OCI-LY1 (cell line): ENCODE measurements at regions not wholly inside any gene's neighbourhood (a gene's known extent, or its start where the extent isn't known, plus 50 kb on each side); places are given as distances from the start of the nearest gene placed in this dataset.

Experiments
- H2AFZ ChIP-seq: fragments of 200-600 bp; sonication (generic), shearing (Covaris generic); 2 replicates; pipeline ENCODE4 v1.6.0; 2014; ENCODE audit warnings: antibody characterized with exemption, mild to moderate bottlenecking, low read length
- H3F3A ChIP-seq: fragments of 200-600 bp; sonication (generic), shearing (Covaris generic); 2 replicates; pipeline ENCODE4 v1.6.0; 2014; ENCODE audit warnings: mild to moderate bottlenecking, antibody characterized with exemption, low read length, moderate library complexity; ENCODE audit not compliant: insufficient read depth
- H3K27ac ChIP-seq: fragments of 200-600 bp; sonication (generic); 2 replicates; pipeline ENCODE4 v1.5.1; 2014; ENCODE audit warnings: low read length, mixed run types, mild to moderate bottlenecking, low read depth; ENCODE audit not compliant: poor library complexity, severe bottlenecking
- H3K27me3 ChIP-seq: fragments of 200-600 bp; sonication (generic); 2 replicates; pipeline ENCODE4 v1.6.0; 2014; ENCODE audit warnings: antibody characterized with exemption, mild to moderate bottlenecking, low read length, moderate library complexity; ENCODE audit not compliant: insufficient read depth
- H3K36me3 ChIP-seq: fragments of 200-600 bp; sonication (generic); 2 replicates; pipeline ENCODE4 v1.6.1; 2014; ENCODE audit warnings: mild to moderate bottlenecking, antibody characterized with exemption, low read length, moderate library complexity, mixed read lengths; ENCODE audit not compliant: insufficient read depth
- H3K4me1 ChIP-seq: fragments of 200-600 bp; sonication (generic); 2 replicates; pipeline ENCODE4 v1.5.1; 2014; ENCODE audit warnings: mild to moderate bottlenecking, low read length, moderate library complexity; ENCODE audit not compliant: insufficient read depth, severe bottlenecking
- H3K4me2 ChIP-seq: fragments of 200-600 bp; sonication (generic), shearing (Covaris generic); 2 replicates; pipeline ENCODE4 v1.6.1; 2014; ENCODE audit warnings: low read length
- H3K4me3 ChIP-seq: fragments of 200-600 bp; sonication (generic); 2 replicates; pipeline ENCODE4 v1.5.1; 2014; ENCODE audit warnings: low read length, low read depth, mild to moderate bottlenecking, mixed read lengths; ENCODE audit not compliant: poor library complexity, severe bottlenecking
- H3K79me2 ChIP-seq: fragments of 200-600 bp; shearing (Covaris generic); 2 replicates; pipeline ENCODE4 v1.6.1; 2016; ENCODE audit warnings: mixed run types, low read length, mixed read lengths; ENCODE audit not compliant: insufficient read depth
- H3K9ac ChIP-seq: fragments of 200-600 bp; sonication (generic), shearing (Covaris generic); 2 replicates; pipeline ENCODE4 v1.6.1; 2014; ENCODE audit warnings: mild to moderate bottlenecking, low read length, mixed read lengths
- H3K9me2 ChIP-seq: fragments of 200-600 bp; sonication (generic), shearing (Covaris generic); 2 replicates; pipeline ENCODE4 v1.6.1; 2014; ENCODE audit warnings: low read depth, mild to moderate bottlenecking, low read length, mixed read lengths
- H3K9me3 ChIP-seq: fragments of 200-600 bp; shearing (Covaris generic); 2 replicates; pipeline ENCODE4 v1.6.1; 2014; ENCODE audit warnings: low read length, mixed read lengths
- H4K20me1 ChIP-seq: fragments of 200-600 bp; sonication (generic), shearing (Covaris generic); 2 replicates; pipeline ENCODE4 v1.6.0; 2016; ENCODE audit warnings: mild to moderate bottlenecking, low read length; ENCODE audit not compliant: insufficient read depth
- EZH2 ChIP-seq: fragments of 200-600 bp; sonication (generic), shearing (Covaris generic); IDR thresholded peaks from 2 replicates; pipeline ENCODE4 v1.8.0; 2017; ENCODE audit warnings: borderline replicate concordance, mixed run types, mild to moderate bottlenecking, antibody characterized with exemption, low read length, moderate library complexity, mixed read lengths
- TF ChIP-seq, protein P1 (sequence below): fragments of 200-600 bp; sonication (generic), shearing (Covaris generic); IDR thresholded peaks from 2 replicates; pipeline ENCODE4 v1.5.1; 2017; ENCODE audit warnings: mild to moderate bottlenecking, antibody characterized with exemption, low read length, moderate library complexity, mixed read lengths

DNA sequence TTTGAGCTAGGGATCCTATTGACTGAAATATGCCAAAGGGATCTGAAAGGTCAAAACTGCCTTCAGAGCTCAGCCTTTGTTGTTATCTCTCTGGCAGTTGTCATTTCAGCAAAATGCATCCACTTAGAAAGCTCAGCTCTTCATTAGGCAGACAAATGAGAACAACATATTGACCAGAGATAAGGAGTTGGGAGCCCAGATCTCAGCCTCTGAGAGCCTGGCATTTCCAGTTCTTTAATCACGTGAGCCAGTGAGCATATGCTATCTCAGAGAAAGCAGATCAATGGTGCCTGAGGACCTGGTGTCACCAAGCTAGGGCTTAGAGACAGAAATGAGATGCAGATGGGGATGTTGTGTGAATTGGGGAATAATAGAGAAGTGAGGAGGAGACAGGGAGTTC is 101.1 kb downstream of the DAD1 start:
- H3K4me3 ChIP-seq: no peak overlapping the region
- H3K36me3 ChIP-seq: no peaks in the 10 kb centered on the region
- H3K9ac ChIP-seq: peak overlapping the region; percentile 96; the same call in 1 of the 2 replicates
- no peak for TF ChIP-seq EZH2
- TF ChIP-seq, protein P1, sequence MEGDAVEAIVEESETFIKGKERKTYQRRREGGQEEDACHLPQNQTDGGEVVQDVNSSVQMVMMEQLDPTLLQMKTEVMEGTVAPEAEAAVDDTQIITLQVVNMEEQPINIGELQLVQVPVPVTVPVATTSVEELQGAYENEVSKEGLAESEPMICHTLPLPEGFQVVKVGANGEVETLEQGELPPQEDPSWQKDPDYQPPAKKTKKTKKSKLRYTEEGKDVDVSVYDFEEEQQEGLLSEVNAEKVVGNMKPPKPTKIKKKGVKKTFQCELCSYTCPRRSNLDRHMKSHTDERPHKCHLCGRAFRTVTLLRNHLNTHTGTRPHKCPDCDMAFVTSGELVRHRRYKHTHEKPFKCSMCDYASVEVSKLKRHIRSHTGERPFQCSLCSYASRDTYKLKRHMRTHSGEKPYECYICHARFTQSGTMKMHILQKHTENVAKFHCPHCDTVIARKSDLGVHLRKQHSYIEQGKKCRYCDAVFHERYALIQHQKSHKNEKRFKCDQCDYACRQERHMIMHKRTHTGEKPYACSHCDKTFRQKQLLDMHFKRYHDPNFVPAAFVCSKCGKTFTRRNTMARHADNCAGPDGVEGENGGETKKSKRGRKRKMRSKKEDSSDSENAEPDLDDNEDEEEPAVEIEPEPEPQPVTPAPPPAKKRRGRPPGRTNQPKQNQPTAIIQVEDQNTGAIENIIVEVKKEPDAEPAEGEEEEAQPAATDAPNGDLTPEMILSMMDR: no peak
- H4K20me1 ChIP-seq: no peaks in the 10 kb centered on the region
- H3K4me2 ChIP-seq: no peak overlapping the region
- H2AFZ ChIP-seq: no peak overlapping the region
- peak overlapping the region; percentile 98 for H3K27ac ChIP-seq
- H3K9me3 ChIP-seq: no peaks in the 10 kb centered on the region
- H3K27me3 ChIP-seq: no peaks in the 10 kb centered on the region
- no peaks in the 10 kb centered on the region for H3K9me2 ChIP-seq
- peaks cover 9% of the 10 kb centered on the region for H3F3A ChIP-seq
- no peaks in the 10 kb centered on the region for H3K79me2 ChIP-seq
- peaks cover 100% of the 10 kb centered on the region for H3K4me1 ChIP-seq

DNA sequence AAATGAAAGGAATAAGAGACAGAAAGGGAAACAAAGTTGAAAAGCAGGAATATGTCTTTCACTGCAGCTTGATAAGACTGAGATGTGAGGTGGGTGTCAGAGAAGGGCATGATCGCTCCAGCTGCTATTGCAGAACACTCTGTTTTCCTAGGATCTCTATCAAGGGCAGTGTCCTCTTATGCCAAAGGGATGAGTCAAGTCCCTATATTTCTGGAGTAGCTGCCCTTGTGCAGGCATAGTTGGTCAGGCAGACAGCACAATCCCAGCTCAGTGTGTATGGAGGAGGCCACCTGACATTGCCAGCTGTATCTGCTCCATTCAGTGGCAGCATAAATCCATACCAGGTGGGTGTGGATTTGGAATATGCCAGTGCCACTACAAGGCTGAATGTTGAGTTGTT is 101.6 kb downstream of the DAD1 start:
- peaks cover 8% of the 10 kb centered on the region for H3F3A ChIP-seq
- peak overlapping the region; percentile 98 for H3K27ac ChIP-seq
- no peaks in the 10 kb centered on the region for H3K79me2 ChIP-seq
- no peaks in the 10 kb centered on the region for H4K20me1 ChIP-seq
- peak overlapping the region; percentile 5; the same call in 1 of the 2 replicates for H3K4me2 ChIP-seq
- H3K4me1 ChIP-seq: peaks cover 100% of the 10 kb centered on the region
- no peaks in the 10 kb centered on the region for H3K27me3 ChIP-seq
- no peaks in the 10 kb centered on the region for H3K9me3 ChIP-seq
- H3K9ac ChIP-seq: peak overlapping the region; percentile 27; the same call in 1 of the 2 replicates
- H3K9me2 ChIP-seq: no peaks in the 10 kb centered on the region
- no peak overlapping the region for H3K4me3 ChIP-seq
- H2AFZ ChIP-seq: no peak overlapping the region
- H3K36me3 ChIP-seq: no peaks in the 10 kb centered on the region
- TF ChIP-seq EZH2: no peak
- TF ChIP-seq, protein P1: no peak

DNA sequence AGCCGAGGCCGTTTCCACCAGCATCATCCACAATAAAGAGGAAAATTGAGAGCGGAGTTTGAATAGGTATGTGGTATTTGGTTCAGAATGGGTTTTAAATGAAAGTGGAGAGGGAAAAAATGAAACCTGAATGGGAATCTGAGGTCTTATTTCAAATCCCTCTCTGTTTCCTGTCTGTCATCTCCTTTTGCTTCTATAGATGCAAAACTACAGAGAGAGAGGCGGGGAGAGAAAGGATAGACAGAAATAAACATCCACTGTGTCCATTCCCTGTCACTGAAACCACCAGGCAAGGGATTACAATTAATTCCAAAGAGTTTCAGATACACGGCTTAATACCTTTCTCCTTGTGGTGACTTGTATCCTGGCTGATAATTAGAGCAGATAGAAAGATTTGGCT is 102.3 kb downstream of the DAD1 start:
- peaks cover 100% of the 10 kb centered on the region for H3K4me1 ChIP-seq
- peak overlapping the region; percentile 5; the same call in 1 of the 2 replicates for H3K4me2 ChIP-seq
- no peaks in the 10 kb centered on the region for H3K79me2 ChIP-seq
- peak overlapping the region; percentile 27; the same call in 1 of the 2 replicates for H3K9ac ChIP-seq
- peaks cover 8% of the 10 kb centered on the region for H3F3A ChIP-seq
- no peak overlapping the region for H2AFZ ChIP-seq
- no peaks in the 10 kb centered on the region for H3K36me3 ChIP-seq
- H3K27me3 ChIP-seq: no peaks in the 10 kb centered on the region
- no peaks in the 10 kb centered on the region for H3K9me3 ChIP-seq
- TF ChIP-seq, protein P1: no peak
- TF ChIP-seq EZH2: no peak
- no peaks in the 10 kb centered on the region for H4K20me1 ChIP-seq
- peak overlapping the region; percentile 98 for H3K27ac ChIP-seq
- no peak overlapping the region for H3K4me3 ChIP-seq
- no peaks in the 10 kb centered on the region for H3K9me2 ChIP-seq
